HG02870 (cell line): ENCODE measurements at regions not wholly inside any gene's neighbourhood (a gene's known extent, or its start where the extent isn't known, plus 50 kb on each side); places are given as distances from the start of the nearest gene placed in this dataset.
A peak's percentile ranks its signal among the peaks of the same experiment; 100 is the strongest.

Source experiments
- ATAC-seq: cut with Tn5 transposase; IDR thresholded peaks from one replicate; pipeline ENCODE4 v1.9.1; 2021; ENCODE audit warnings: mild to moderate bottlenecking, moderate library complexity; ENCODE audit not compliant: unreplicated experiment

GRCh38 chr13:48761256-48761655 is 107.5 kb downstream of the CYSLTR2 start:
- no peak for ATAC-seq

DNA sequence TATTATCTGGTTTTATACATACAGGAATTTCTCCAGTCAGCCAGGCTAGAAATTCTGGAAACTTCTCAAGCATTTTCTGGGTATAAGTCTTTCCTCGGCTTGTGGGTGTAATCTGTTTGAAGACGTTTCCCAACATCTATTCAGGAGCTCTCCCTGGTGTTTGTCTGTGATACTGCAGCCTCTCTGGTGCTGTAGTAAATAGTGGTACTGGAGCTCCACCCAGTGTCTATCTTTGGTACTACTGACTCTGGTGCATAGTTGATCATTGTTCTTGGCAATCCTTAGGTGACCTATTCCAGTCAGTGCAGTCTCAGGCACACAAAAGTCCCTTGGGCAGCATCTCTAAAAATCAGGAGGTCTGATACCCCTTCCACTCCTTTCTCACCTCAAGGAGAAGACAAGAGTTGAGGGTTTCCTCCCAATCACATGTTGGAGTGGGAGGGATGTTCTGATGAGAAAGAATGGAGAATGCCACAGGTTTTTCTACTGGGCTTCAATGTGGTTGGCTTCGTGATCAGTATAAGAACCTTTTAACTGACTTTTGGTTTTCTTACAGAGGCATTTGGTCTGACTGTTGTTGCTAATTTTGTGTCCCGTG is 115.5 kb downstream of the CYSLTR2 start:
- ATAC-seq: peak; percentile 91

DNA sequence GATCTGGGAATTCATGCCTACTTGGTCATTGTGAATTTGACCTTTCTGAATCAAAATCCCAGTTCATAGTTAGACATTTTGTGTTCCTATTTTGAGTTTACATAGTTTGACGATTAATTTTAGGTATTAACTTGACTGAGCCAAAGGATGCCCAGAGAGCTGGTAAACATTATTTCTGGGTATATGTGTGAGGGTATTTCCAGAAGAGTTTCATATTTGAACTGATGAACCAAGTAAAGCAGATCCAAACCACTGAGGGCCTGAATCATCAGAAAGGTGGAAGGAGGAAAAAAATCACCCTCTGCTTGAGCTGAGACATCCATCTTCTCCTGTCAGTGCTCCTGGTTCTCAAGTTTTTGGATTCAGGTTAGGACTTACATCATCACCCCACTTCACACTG is 116.6 kb downstream of the CYSLTR2 start:
- ATAC-seq: no peak

GRCh38 chr13:48772908-48773307 is 119.2 kb downstream of the CYSLTR2 start:
- no peak for ATAC-seq

DNA sequence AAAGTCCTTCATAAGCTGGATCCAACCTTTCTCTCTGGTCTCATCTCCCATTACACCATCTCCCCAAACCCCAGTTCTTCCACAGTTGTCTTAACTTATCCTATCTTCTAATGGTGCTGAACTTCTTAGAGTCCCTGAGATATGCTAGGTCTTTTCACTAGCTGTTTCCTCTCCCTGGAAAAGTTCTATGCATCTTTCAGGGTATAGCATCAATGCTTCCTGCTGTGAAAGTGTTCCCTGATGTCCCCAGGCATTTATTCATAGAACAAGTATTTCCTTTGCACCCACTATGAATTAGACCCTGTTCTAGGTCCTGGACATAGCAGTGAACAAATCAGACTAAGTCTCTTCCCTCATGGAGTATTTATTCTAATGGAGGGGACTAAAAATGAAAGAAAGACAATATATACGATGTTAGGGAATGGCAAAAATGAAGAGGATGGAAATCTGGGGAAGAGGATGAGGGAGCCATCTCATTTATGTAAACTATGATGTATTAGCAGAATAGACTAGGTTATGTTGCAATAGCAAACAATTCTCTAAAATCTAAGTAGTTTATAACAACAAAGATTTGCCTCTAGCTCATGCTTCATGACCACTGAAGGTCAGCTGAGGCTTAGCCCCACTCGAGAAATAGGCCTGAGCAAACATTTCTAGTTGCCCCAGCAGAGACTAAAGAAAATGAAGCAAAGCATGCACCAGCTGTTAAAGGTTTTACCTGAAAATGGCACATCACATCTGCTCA is 120.0 kb downstream of the CYSLTR2 start:
- ATAC-seq: no peak

DNA sequence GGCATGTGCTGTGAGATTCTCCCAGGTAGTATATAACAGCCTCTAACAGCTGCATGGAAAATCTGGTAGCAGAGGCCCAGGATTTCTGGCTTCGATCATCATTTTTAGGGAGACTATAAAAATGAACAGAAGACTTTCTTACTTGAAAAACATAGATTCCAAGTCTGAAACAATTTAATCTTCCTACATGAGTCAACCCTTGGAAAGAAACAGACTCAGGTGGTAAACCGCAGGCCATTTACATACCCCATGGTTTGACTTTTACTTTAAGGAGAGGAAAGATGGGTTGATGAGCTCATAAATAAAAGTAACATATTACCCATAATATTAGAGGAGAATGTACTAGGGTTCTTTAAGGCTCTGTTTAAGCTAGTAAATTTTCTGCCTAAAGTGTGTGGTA is 121.6 kb downstream of the CYSLTR2 start:
- ATAC-seq: no peak

- no peak for ATAC-seq
Measured at GRCh38 chr13:48775804-48776203, 122.1 kb downstream of the CYSLTR2 start.

GRCh38 chr13:48776401-48776800 is 122.7 kb downstream of the CYSLTR2 start:
- no peak for ATAC-seq

DNA sequence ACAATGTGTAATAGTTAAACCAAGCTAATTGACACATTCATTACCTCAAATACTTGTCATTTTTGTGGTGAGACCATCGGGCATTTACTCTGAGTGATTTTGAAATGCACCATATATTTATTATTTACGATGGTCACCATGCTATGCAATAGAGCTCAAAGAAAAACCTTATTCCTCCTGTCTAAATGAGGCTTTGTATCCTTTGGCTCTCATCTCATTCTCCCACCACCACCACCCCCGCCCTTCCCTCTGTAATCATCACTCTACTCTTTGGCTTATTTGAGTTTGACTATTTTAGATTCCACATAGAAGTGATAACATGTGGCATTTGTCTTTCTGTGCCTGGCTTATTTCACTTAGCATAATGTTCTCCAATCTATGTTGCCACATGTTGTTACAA is 124.9 kb downstream of the CYSLTR2 start:
- no peak for ATAC-seq

DNA sequence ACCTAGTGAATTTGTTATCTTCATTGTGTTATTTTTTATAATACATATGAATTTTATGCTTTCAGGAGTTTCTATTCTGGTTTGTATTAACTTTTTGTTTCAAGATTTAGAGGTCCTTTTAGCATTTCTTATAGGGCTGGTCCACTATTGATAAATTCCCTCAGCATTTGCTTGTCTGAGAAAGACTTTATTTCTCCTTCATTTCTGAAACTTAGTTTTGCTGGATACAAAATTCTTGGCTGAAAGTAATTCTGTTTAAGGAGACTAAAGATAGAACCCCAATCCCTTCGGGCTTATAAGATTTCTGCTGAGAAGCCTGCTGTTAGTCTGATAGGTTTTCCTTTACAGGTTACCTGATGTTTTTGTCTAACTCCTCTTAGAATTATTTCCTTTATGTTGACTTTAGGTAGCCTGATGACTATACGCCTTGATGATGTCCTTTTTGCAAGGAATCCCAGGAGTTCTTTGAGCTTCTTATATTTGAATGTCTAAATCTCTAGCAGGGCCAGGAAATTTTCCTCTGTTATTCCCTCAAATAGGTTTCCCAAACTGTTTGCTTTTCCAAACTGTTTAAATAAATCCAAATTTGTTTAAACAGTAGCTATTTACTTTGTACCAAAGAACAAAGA is 127.1 kb downstream of the CYSLTR2 start:
- no peak for ATAC-seq

GRCh38 chr13:48782429-48782840 is 128.7 kb downstream of the CYSLTR2 start:
- ATAC-seq: no peak

GRCh38 chr13:48783181-48783630 is 129.5 kb downstream of the CYSLTR2 start:
- ATAC-seq: no peak

DNA sequence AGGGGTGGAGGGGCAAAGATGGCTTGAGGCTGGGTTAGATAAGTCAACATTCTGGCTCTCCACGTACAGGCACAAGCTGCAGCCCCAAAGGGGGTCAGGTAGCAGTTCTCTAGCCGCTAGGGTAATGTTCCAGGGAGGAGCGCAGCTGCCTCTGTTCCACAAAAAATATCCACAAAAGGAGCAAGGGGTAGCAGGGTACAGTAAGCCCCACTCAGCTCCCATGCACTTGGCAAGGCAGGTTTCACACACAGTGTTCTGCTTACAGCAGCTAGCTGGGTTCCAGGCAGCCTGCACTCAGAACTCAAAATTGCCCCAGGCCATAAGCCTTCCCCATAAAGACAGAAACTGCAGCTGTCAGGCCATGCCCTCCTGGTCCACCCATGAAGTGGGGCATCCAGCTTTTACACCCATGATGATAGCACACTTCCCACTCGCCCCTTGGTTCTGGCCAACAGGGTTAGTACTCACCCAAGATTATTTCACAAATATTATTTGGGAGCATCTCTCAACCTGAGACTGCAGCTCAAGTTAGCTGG is 130.0 kb downstream of the CYSLTR2 start:
- no peak for ATAC-seq

DNA sequence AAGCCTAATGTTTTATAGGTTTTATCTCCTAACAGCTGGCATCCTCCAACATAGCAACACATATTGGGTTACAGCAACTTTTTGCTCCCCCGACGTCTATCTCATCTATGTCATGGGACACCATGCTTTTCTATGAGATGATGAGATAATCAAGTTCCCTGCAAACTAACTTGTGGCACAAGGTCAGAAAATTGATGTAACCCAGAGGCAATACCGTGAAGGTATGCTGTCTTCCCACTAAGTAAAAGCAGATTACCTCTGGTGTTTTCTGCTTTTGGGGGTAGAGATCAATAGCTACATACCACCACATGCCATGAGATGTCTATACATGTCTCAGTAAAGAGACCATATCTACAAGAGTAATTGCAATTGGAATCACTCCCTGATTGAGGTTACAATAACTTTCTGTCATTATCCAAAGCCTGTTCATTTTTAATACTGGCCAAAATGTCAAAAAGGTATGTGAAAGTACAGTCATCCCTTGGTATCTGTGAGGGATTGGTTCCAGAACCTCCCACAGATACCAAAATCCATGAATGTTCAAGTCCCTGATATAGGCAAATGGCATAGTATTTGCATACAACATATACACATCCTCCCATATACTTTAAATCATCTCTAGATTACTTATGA is 131.3 kb downstream of the CYSLTR2 start:
- ATAC-seq: no peak

- no peak for ATAC-seq
Measured at GRCh38 chr13:48790199-48790598, 136.5 kb downstream of the CYSLTR2 start.

DNA sequence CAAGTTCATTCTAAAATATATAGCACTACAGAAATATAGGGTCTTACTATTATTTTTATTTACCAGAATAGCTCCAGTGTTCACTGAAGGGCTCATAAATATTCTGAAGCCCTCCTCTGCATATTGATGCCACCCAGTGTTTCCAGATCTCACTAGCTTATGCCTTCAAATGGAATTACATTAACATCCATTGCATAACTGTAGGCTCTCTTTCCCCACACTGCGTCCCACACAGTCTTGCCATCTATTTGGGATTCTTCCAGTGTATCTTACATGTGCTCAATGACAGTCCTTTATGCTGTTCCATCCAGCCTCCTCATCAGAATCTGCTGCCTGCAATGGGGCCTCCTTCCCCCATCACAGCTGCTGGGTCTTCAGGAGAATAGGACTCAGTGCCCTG is 137.2 kb downstream of the CYSLTR2 start:
- ATAC-seq: no peak

GRCh38 chr13:48797127-48797526 is 143.4 kb downstream of the CYSLTR2 start:
- ATAC-seq: no peak

DNA sequence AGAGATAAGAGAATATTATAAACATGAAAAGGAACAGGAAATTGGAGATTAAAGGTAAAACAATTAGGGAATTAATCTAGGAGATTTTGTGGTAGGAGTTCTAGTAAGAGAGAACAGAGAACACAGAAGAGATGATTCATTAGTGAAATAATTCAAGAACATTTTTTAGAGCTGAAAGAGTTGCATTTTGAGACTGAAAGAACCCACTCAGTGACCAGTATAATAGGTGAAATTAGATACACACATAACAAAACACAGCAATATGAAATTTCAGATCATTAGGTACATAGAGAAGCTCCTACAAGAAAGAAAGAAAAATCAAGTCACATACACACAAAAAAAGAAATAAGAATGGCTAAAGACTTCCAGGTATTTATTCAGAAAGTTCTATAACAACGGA is 144.0 kb downstream of the CYSLTR2 start:
- ATAC-seq: no peak

DNA sequence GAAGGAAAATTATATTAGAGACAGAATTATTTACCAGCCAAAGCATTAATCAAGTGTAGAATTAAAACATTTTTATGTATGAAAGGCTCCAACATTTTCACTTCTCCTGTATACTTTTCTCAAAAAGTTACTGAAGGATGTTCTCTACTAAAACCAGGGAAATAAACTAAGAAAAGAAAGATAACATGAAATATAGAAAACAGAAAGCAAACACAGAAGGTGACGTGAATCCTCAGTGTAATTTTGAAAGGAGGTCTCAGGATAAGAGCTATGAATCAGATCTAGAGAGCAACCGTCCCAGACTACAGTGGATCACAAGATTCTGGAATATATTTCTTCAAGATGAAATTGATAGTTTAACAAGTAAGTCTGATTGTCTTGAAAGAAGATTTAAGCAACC is 144.5 kb downstream of the CYSLTR2 start:
- no peak for ATAC-seq

- no peak for ATAC-seq
Measured at GRCh38 chr13:48801255-48801654, 147.5 kb downstream of the CYSLTR2 start.

- ATAC-seq: no peak
Measured at GRCh38 chr13:48804821-48805601, 151.3 kb downstream of the CYSLTR2 start.
